Endodermal cell (in vitro differentiated cells): ENCODE measurements at regions not wholly inside any gene's neighbourhood (a gene's known extent, or its start where the extent isn't known, plus 50 kb on each side); places are given as distances from the start of the nearest gene placed in this dataset.

ENCODE experiments used
- DNase-seq: peaks from one replicate; pipeline ENCODE4 v3.0.0-alpha.2; 2017
- H3K27ac ChIP-seq: 2 replicates; pipeline ENCODE4 v1.5.1; 2013; ENCODE audit warnings: mild to moderate bottlenecking, low read depth, low read length, moderate library complexity
- H3K27me3 ChIP-seq: 2 replicates; pipeline ENCODE4 v1.6.1; 2013; ENCODE audit warnings: mild to moderate bottlenecking, low read length, moderate library complexity; ENCODE audit not compliant: insufficient read depth, control insufficient read depth, poor library complexity, severe bottlenecking
- H3K36me3 ChIP-seq: 2 replicates; pipeline ENCODE4 v1.7.0; 2013; ENCODE audit warnings: mild to moderate bottlenecking, low read length, moderate library complexity; ENCODE audit not compliant: control insufficient read depth, insufficient read depth
- H3K4me1 ChIP-seq: one replicate; pipeline ENCODE4 v1.7.0; 2013; ENCODE audit warnings: low read length; ENCODE audit not compliant: control insufficient read depth, insufficient read depth
- H3K4me3 ChIP-seq: 2 replicates; pipeline ENCODE4 v1.5.1; 2013; ENCODE audit warnings: mild to moderate bottlenecking, low read length, moderate library complexity
- H3K9ac ChIP-seq: 2 replicates; pipeline ENCODE4 v1.6.1; 2013; ENCODE audit warnings: mild to moderate bottlenecking, low read length, moderate library complexity; ENCODE audit not compliant: poor library complexity, severe bottlenecking; ENCODE audit errors: extremely low read depth
- H3K9me3 ChIP-seq: 2 replicates; pipeline ENCODE4 v1.6.1; 2013; ENCODE audit warnings: mild to moderate bottlenecking, low read length, moderate library complexity; ENCODE audit not compliant: control insufficient read depth
- H3K27ac Mint-ChIP-seq: 2 replicates; pipeline ENCODE4 v1.8.0; 2020; ENCODE audit warnings: mixed read lengths
- H3K27me3 Mint-ChIP-seq: 2 replicates; pipeline ENCODE4 v1.8.0; 2021; ENCODE audit warnings: mild to moderate bottlenecking, mixed read lengths; ENCODE audit not compliant: insufficient read depth
- H3K36me3 Mint-ChIP-seq: 2 replicates; pipeline ENCODE4 v1.8.0; 2020; ENCODE audit warnings: low read depth, mixed read lengths
- H3K4me1 Mint-ChIP-seq: 2 replicates; pipeline ENCODE4 v1.8.0; 2020; ENCODE audit warnings: mixed read lengths
- H3K4me3 Mint-ChIP-seq: 2 replicates; pipeline ENCODE4 v1.8.0; 2020; ENCODE audit warnings: mild to moderate bottlenecking, moderate library complexity, mixed read lengths
- H3K9me3 Mint-ChIP-seq: 2 replicates; pipeline ENCODE4 v1.8.0; 2020; ENCODE audit warnings: mild to moderate bottlenecking, mixed read lengths
- WGBS, 2 experiments: methylation state at CpG; one replicate each; pipeline versions ENCODE4 v1.1.5 to v1.1.7; 2013; ENCODE audit warnings: missing lambda C conversion rate in 2 of 2, mixed read lengths in 1 of 2; ENCODE audit not compliant: insufficient coverage in 1 of 2, insufficient read length in 1 of 2; 5-methylcytosine and 5-hydroxymethylcytosine counted together
- TF ChIP-seq, protein P1 (sequence below): fragments of 200-600 bp; sonication (generic); conservative IDR thresholded peaks from 2 replicates; pipeline ENCODE4 v1.5.0; 2021; ENCODE audit warnings: antibody characterized with exemption, mild to moderate bottlenecking

DNA sequence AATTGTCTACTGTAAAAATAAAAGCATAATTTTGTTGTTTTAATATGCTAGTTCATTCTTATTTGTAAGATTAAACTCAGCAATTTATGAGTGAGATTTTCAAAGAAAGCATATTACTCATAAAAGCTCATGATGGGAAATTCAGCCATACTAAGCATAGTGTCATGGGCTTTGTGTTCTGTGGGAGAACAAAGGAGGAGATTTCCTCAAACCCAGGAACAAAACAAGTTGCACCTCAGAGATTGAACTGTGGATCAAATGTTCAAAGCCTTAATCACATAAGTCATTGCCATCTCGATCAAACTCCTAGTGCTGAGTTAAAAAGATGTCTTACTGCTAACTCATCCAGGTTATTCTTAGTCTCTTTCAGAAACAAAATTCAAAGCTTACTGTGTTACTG, 85.6 kb upstream of the PDZRN3 start:
- Histone ChIP-seq H3K9me3 (no peaks in the 10 kb centered on the region), H3K27me3 (no peaks in the 10 kb centered on the region), H3K27ac (no peak overlapping the region), H3K36me3 (no peaks in the 10 kb centered on the region), H3K4me1 (peaks cover 3% of the 10 kb centered on the region), H3K4me3 (no peak overlapping the region), H3K9ac (no peak overlapping the region)
- H3K9me3 Mint-ChIP-seq: no peaks in the 10 kb centered on the region
- no peak overlapping the region for H3K4me3 Mint-ChIP-seq
- no peak overlapping the region for H3K27ac Mint-ChIP-seq
- 97 to 100% methylated on average over 1 of the region's 1 CpG for WGBS, 2 experiments
- TF ChIP-seq, protein P1, sequence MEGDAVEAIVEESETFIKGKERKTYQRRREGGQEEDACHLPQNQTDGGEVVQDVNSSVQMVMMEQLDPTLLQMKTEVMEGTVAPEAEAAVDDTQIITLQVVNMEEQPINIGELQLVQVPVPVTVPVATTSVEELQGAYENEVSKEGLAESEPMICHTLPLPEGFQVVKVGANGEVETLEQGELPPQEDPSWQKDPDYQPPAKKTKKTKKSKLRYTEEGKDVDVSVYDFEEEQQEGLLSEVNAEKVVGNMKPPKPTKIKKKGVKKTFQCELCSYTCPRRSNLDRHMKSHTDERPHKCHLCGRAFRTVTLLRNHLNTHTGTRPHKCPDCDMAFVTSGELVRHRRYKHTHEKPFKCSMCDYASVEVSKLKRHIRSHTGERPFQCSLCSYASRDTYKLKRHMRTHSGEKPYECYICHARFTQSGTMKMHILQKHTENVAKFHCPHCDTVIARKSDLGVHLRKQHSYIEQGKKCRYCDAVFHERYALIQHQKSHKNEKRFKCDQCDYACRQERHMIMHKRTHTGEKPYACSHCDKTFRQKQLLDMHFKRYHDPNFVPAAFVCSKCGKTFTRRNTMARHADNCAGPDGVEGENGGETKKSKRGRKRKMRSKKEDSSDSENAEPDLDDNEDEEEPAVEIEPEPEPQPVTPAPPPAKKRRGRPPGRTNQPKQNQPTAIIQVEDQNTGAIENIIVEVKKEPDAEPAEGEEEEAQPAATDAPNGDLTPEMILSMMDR: no peak
- peaks cover 7% of the 10 kb centered on the region for H3K27me3 Mint-ChIP-seq
- no peaks in the 10 kb centered on the region for H3K36me3 Mint-ChIP-seq
- DNase-seq: no peak
- peaks cover 19% of the 10 kb centered on the region for H3K4me1 Mint-ChIP-seq

GRCh38 chr3:73709712-73710111, 85.0 kb upstream of the PDZRN3 start:
- H3K27me3 ChIP-seq: no peaks in the 10 kb centered on the region
- no peak for DNase-seq
- 100% methylated on average over 1 of the region's 1 CpG; no CpG with 5 or more reads in 1 of the 2 experiments for WGBS, 2 experiments
- H3K9me3 ChIP-seq: no peaks in the 10 kb centered on the region
- H3K4me1 ChIP-seq: peaks cover 3% of the 10 kb centered on the region
- H3K4me1 Mint-ChIP-seq: peaks cover 22% of the 10 kb centered on the region
- H3K4me3 ChIP-seq: no peak overlapping the region
- H3K9me3 Mint-ChIP-seq: no peaks in the 10 kb centered on the region
- H3K36me3 Mint-ChIP-seq: no peaks in the 10 kb centered on the region
- H3K9ac ChIP-seq: no peak overlapping the region
- H3K36me3 ChIP-seq: no peaks in the 10 kb centered on the region
- H3K27ac ChIP-seq: no peak overlapping the region
- H3K27me3 Mint-ChIP-seq: peaks cover 7% of the 10 kb centered on the region
- TF ChIP-seq, protein P1: no peak
- H3K27ac Mint-ChIP-seq: no peak overlapping the region
- no peak overlapping the region for H3K4me3 Mint-ChIP-seq

DNA sequence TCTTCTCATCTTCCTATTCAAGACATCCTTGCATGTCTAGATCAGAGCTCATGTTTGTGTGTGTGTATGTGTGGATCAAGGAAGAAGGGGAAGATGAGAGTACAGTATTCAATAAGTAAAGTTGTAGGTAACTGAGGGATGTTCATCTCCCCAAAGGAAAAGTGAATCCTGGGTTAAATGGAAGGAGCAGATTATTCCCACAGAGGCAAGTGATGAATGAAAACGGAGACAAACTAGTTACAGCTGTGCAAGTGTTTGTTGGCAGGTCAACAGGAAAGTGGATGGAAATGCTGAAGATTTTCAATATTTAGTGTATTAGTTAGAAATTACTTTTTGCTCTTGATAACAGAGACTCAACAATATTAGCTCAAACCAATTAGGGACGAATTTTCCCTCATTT, 84.2 kb upstream of the PDZRN3 start:
- H3K36me3 Mint-ChIP-seq: no peaks in the 10 kb centered on the region
- H3K4me3 Mint-ChIP-seq: no peak overlapping the region
- Histone ChIP-seq H3K9ac (no peak overlapping the region), H3K9me3 (no peaks in the 10 kb centered on the region), H3K4me1 (peaks cover 3% of the 10 kb centered on the region), H3K27ac (no peak overlapping the region), H3K4me3 (no peak overlapping the region), H3K36me3 (no peaks in the 10 kb centered on the region), H3K27me3 (no peaks in the 10 kb centered on the region)
- no peaks in the 10 kb centered on the region for H3K9me3 Mint-ChIP-seq
- H3K27me3 Mint-ChIP-seq: peaks cover 7% of the 10 kb centered on the region
- H3K4me1 Mint-ChIP-seq: peaks cover 29% of the 10 kb centered on the region
- no peak for DNase-seq
- H3K27ac Mint-ChIP-seq: no peak overlapping the region
- WGBS, 2 experiments: 83% methylated on average over 2 of the region's 2 CpGs
- TF ChIP-seq, protein P1: no peak
